Mesothelial cell of epicardium (in vitro differentiated cells): ENCODE measurements at regions not wholly inside any gene's neighbourhood (a gene's known extent, or its start where the extent isn't known, plus 50 kb on each side); places are given as distances from the start of the nearest gene placed in this dataset.

Experiments used
- DNase-seq, 2 experiments: peaks; one replicate each; pipeline ENCODE4 v3.0.0; 2021; ENCODE audit warnings: low spot score in 2 of 2; ENCODE audit not compliant: unreplicated experiment in 2 of 2
- H3K27ac Mint-ChIP-seq: 2 replicates; pipeline ENCODE4 v1.8.0; 2021; ENCODE audit warnings: mixed read lengths
- H3K27me3 Mint-ChIP-seq: 2 replicates; pipeline ENCODE4 v1.8.0; 2021; ENCODE audit warnings: low read depth, mixed read lengths
- H3K36me3 Mint-ChIP-seq: 2 replicates; pipeline ENCODE4 v1.8.0; 2021; ENCODE audit warnings: mixed read lengths
- H3K4me1 Mint-ChIP-seq: 2 replicates; pipeline ENCODE4 v1.8.0; 2021; ENCODE audit warnings: mixed read lengths
- H3K4me3 Mint-ChIP-seq: 2 replicates; pipeline ENCODE4 v1.8.0; 2021; ENCODE audit warnings: mild to moderate bottlenecking, moderate library complexity, mixed read lengths
- H3K9me3 Mint-ChIP-seq: 2 replicates; pipeline ENCODE4 v1.8.0; 2021; ENCODE audit warnings: mixed read lengths
- CTCF ChIP-seq: fragments of 200-600 bp; sonication (generic); IDR thresholded peaks from one replicate; pipeline ENCODE4 v1.5.0; 2021; ENCODE audit warnings: antibody characterized with exemption; ENCODE audit not compliant: unreplicated experiment

GRCh38 chr11:131089727-131090245 lies 173.5 kb upstream of the SNX19 start:
- Mint-ChIP-seq H3K4me3 (no peak overlapping the region), H3K4me1 (no peaks in the 10 kb centered on the region), H3K27me3 (peaks cover 38% of the 10 kb centered on the region), H3K9me3 (peaks cover 23% of the 10 kb centered on the region), H3K27ac (no peak overlapping the region), H3K36me3 (no peaks in the 10 kb centered on the region)
- TF ChIP-seq CTCF, result no peak
- no peak for DNase-seq

GRCh38 chr11:131092469-131092868 lies 176.2 kb upstream of the SNX19 start:
- Mint-ChIP-seq H3K27me3 (peaks cover 48% of the 10 kb centered on the region), H3K27ac (no peak overlapping the region), H3K4me3 (no peak overlapping the region), H3K4me1 (no peaks in the 10 kb centered on the region), H3K9me3 (peaks cover 5% of the 10 kb centered on the region), H3K36me3 (no peaks in the 10 kb centered on the region)
- no peak for DNase-seq
- TF ChIP-seq CTCF, result no peak

GRCh38 chr11:131094827-131095226 lies 178.5 kb upstream of the SNX19 start:
- TF ChIP-seq CTCF, result no peak
- no peaks in the 10 kb centered on the region for H3K36me3 Mint-ChIP-seq
- no peaks in the 10 kb centered on the region for H3K9me3 Mint-ChIP-seq
- H3K4me1 Mint-ChIP-seq, result no peaks in the 10 kb centered on the region
- no peak overlapping the region for H3K4me3 Mint-ChIP-seq
- DNase-seq, result no peak
- peaks cover 53% of the 10 kb centered on the region for H3K27me3 Mint-ChIP-seq
- no peak overlapping the region for H3K27ac Mint-ChIP-seq

GRCh38 chr11:131095511-131096185 lies 179.4 kb upstream of the SNX19 start:
- DNase-seq, result no peak
- Mint-ChIP-seq H3K9me3 (no peaks in the 10 kb centered on the region), H3K27me3 (peaks cover 50% of the 10 kb centered on the region), H3K36me3 (no peaks in the 10 kb centered on the region), H3K4me1 (no peaks in the 10 kb centered on the region), H3K27ac (no peak overlapping the region), H3K4me3 (no peak overlapping the region)
- TF ChIP-seq CTCF, result no peak

GRCh38 chr11:131099013-131099412 lies 182.7 kb upstream of the SNX19 start:
- Mint-ChIP-seq H3K4me3 (no peak overlapping the region), H3K27ac (no peak overlapping the region), H3K9me3 (no peaks in the 10 kb centered on the region), H3K27me3 (peaks cover 43% of the 10 kb centered on the region), H3K4me1 (no peaks in the 10 kb centered on the region), H3K36me3 (no peaks in the 10 kb centered on the region)
- no peak for DNase-seq
- no peak for TF ChIP-seq CTCF
